Fibroblast of lung (primary cell): ENCODE measurements at regions not wholly inside any gene's neighbourhood (a gene's known extent, or its start where the extent isn't known, plus 50 kb on each side); places are given as distances from the start of the nearest gene placed in this dataset.
A peak's percentile ranks its signal among the peaks of the same experiment; 100 is the strongest.

Experiments used
- DNase-seq, 2 donors: peaks; one replicate each; pipeline versions ENCODE4 v3.0.0 to v3.0.0-alpha.2; 2010; ENCODE audit warnings: low read depth in 2 of 2
- H2AFZ ChIP-seq: 2 replicates; pipeline ENCODE4 v1.5.1; 2012; ENCODE audit warnings: low read length, control low read depth, inconsistent platforms
- H3K27ac ChIP-seq: 2 replicates; pipeline ENCODE4 v1.5.1; 2011; ENCODE audit warnings: low read length, control low read depth; ENCODE audit not compliant: insufficient read depth
- H3K27me3 ChIP-seq: 2 replicates; pipeline ENCODE4 v1.5.1; 2011; ENCODE audit warnings: mild to moderate bottlenecking, low read length; ENCODE audit not compliant: control insufficient read depth, insufficient read depth
- H3K36me3 ChIP-seq: 2 replicates; pipeline ENCODE4 v1.5.1; 2011; ENCODE audit warnings: low read length; ENCODE audit not compliant: control insufficient read depth, insufficient read depth
- H3K4me1 ChIP-seq: 2 replicates; pipeline ENCODE4 v1.5.1; 2011; ENCODE audit warnings: low read length; ENCODE audit not compliant: control insufficient read depth, insufficient read depth; ENCODE audit errors: extremely low read depth
- H3K4me2 ChIP-seq: 2 replicates; pipeline ENCODE4 v1.5.1; 2011; ENCODE audit warnings: low read length, control low read depth; ENCODE audit not compliant: insufficient read depth; ENCODE audit errors: extremely low read depth
- H3K4me3 ChIP-seq, 4 experiments: fragments of 200-600 bp in 1 of 4; sonication (generic) in 1 of 4; replicated peaks in 1 of 4; 2 replicates each; pipeline ENCODE4 v1.5.1; 2011 to 2016; ENCODE audit warnings: low read length in 4 of 4, low read depth in 3 of 4, mild to moderate bottlenecking in 3 of 4, control low read depth in 2 of 4, inconsistent platforms in 1 of 4, mixed read lengths in 1 of 4; ENCODE audit not compliant: insufficient read depth in 1 of 4; ENCODE audit errors: control extremely low read depth in 1 of 4
- H3K79me2 ChIP-seq: 2 replicates; pipeline ENCODE4 v1.5.1; 2012; ENCODE audit warnings: mild to moderate bottlenecking, low read length, inconsistent platforms; ENCODE audit not compliant: control insufficient read depth, insufficient read depth
- H3K9ac ChIP-seq: 2 replicates; pipeline ENCODE4 v1.5.1; 2011; ENCODE audit warnings: mild to moderate bottlenecking, low read length, control low read depth; ENCODE audit not compliant: insufficient read depth
- H3K9me3 ChIP-seq: 2 replicates; pipeline ENCODE4 v1.5.1; 2012; ENCODE audit warnings: low read depth, low read length; ENCODE audit not compliant: control insufficient read depth, insufficient read depth
- H4K20me1 ChIP-seq: 2 replicates; pipeline ENCODE4 v1.5.1; 2011; ENCODE audit warnings: low read length; ENCODE audit not compliant: control insufficient read depth, insufficient read depth; ENCODE audit errors: extremely low read depth
- CTCF ChIP-seq, 2 donors: IDR thresholded peaks in 1 of 2; conservative IDR thresholded peaks in 1 of 2; 1 replicate in 1 of 2; 2 replicates in 1 of 2; pipeline ENCODE4 v1.5.1; 2011 to 2012; ENCODE audit warnings: low read length in 2 of 2, control low read depth in 1 of 2, inconsistent platforms in 1 of 2, low read depth in 1 of 2, mild to moderate bottlenecking in 1 of 2
- EZH2 ChIP-seq: IDR thresholded peaks from 2 replicates; pipeline ENCODE4 v1.5.1; 2012; ENCODE audit warnings: low read length, control low read depth, mild to moderate bottlenecking; ENCODE audit errors: missing control alignments

GRCh38 chr10:8539056-8539455 is 484.6 kb downstream of the GATA3 start:
- no peak overlapping the region for H3K4me2 ChIP-seq
- TF ChIP-seq CTCF (conservative IDR thresholded peaks at IDR 0.05 in 1 of 2, IDR thresholded peaks at IDR 0.05 in 1 of 2; ENCODE audit: low read depth in 1 of 2, low read length in 2 of 2) (no peak), EZH2 (no peak)
- H3K4me3 ChIP-seq: no peak overlapping the region
- no peaks in the 10 kb centered on the region for H3K79me2 ChIP-seq
- peak in 1 of 2 donors; percentile 35 for DNase-seq
- no peak overlapping the region for H3K9ac ChIP-seq
- H2AFZ ChIP-seq: no peak overlapping the region
- H4K20me1 ChIP-seq: no peaks in the 10 kb centered on the region
- no peaks in the 10 kb centered on the region for H3K9me3 ChIP-seq
- no peaks in the 10 kb centered on the region for H3K36me3 ChIP-seq
- no peaks in the 10 kb centered on the region for H3K4me1 ChIP-seq
- H3K27ac ChIP-seq: no peak overlapping the region
- H3K27me3 ChIP-seq: no peaks in the 10 kb centered on the region

DNA sequence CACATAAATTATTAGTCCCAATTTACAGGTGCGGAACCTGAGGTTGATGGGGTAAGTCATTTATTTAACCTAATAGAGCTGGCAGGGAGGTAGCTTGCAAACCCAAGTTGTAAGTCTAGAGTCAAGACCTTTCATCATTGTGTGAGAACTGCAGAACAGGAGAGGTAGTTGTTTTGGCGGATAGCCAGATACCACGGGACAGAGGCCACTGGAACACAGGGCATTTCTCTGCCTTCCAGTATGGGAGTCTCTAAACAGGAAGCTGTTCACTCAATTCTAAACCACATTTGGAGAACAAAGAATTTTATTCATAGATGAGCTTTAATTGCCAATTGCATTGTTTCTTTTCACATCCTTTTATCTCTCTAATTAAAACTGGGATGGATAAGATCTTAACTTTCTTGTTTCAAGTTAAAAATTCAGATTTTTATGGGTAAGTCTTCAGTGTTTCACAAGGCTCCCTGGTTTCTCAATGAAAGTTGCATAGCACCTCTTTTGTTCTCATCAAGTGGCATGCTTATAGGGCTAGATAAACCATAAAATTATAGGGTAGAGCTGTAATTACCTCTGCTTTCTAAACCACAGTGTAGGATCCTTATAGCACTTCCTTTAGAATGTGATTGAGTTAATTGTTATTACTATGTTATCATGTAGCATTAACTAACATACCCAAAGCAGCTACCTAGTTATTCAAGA is 489.0 kb downstream of the GATA3 start:
- Histone ChIP-seq H3K4me1 (no peaks in the 10 kb centered on the region), H2AFZ (no peak overlapping the region), H3K4me2 (no peak overlapping the region), H3K27me3 (no peaks in the 10 kb centered on the region), H3K9me3 (no peaks in the 10 kb centered on the region), H3K9ac (no peak overlapping the region), H3K27ac (no peak overlapping the region), H3K4me3 (no peak overlapping the region), H4K20me1 (no peaks in the 10 kb centered on the region), H3K36me3 (no peaks in the 10 kb centered on the region), H3K79me2 (no peaks in the 10 kb centered on the region)
- DNase-seq: no peak
- TF ChIP-seq CTCF (conservative IDR thresholded peaks at IDR 0.05 in 1 of 2, IDR thresholded peaks at IDR 0.05 in 1 of 2; ENCODE audit: low read depth in 1 of 2, low read length in 2 of 2): no peak
- no peak for TF ChIP-seq EZH2

- Histone ChIP-seq H3K9me3 (no peaks in the 10 kb centered on the region), H4K20me1 (no peaks in the 10 kb centered on the region), H2AFZ (no peak overlapping the region), H3K4me1 (no peaks in the 10 kb centered on the region), H3K27me3 (no peaks in the 10 kb centered on the region), H3K4me2 (no peak overlapping the region), H3K36me3 (no peaks in the 10 kb centered on the region), H3K79me2 (no peaks in the 10 kb centered on the region), H3K27ac (no peak overlapping the region), H3K9ac (no peak overlapping the region), H3K4me3 (no peak overlapping the region)
- TF ChIP-seq EZH2 (no peak), CTCF (conservative IDR thresholded peaks at IDR 0.05 in 1 of 2, IDR thresholded peaks at IDR 0.05 in 1 of 2; ENCODE audit: low read depth in 1 of 2, low read length in 2 of 2) (no peak)
- no peak for DNase-seq
These were observed 489.5 kb downstream of the GATA3 start for GRCh38 chr10:8544057-8544380.
